ENCODE measurements at regions not wholly inside any gene's neighbourhood (a gene's known extent, or its start where the extent isn't known, plus 50 kb on each side); places are given as distances from the start of the nearest gene placed in this dataset.

GRCh38 chr5:152285764-152286163, 119.3 kb downstream of the NMUR2 start:
- no peaks in the 10 kb centered on the region for H3K36me3 ChIP-seq (ENCODE audit: control insufficient read depth in 2 of 2, extremely low read depth in 1 of 2, insufficient read depth in 2 of 2, low read length in 2 of 2)
- H3K27me3 ChIP-seq (ENCODE audit: control insufficient read depth in 2 of 2, insufficient read depth in 2 of 2, low read length in 2 of 2): no peaks in the 10 kb centered on the region
- H3K4me3 ChIP-seq (replicated peaks in 1 of 3; ENCODE audit: insufficient read depth in 1 of 3, low read depth in 1 of 3, low read length in 3 of 3): no peak overlapping the region
- no peaks in the 10 kb centered on the region for H3K9me1 ChIP-seq (replicated peaks; ENCODE audit: control insufficient read depth, extremely low read depth, insufficient read depth, low read length)
- intact Hi-C loops (cut with micrococcal nuclease): no loop called here
- DNase-seq (ENCODE audit: low read depth, low spot score) (no peak), FAIRE-seq (no peak)
- TF ChIP-seq POLR2A (IDR thresholded peaks at IDR 0.05; ENCODE audit: low read depth, low read length) (no peak), JUN (IDR thresholded peaks at IDR 0.05; ENCODE audit: borderline replicate concordance, insufficient read depth, insufficient read length, low read depth) (no peak), POLR2AphosphoS5 (IDR thresholded peaks at IDR 0.05; ENCODE audit: insufficient read depth, low read depth, low read length) (no peak), MYC (IDR thresholded peaks at IDR 0.05; ENCODE audit: low read depth, low read length) (no peak), MAX (IDR thresholded peaks at IDR 0.05; ENCODE audit: insufficient read depth, insufficient read length) (no peak), FOS (IDR thresholded peaks at IDR 0.05; ENCODE audit: borderline replicate concordance, insufficient read depth, low read length) (no peak), GATA2 (IDR thresholded peaks at IDR 0.05; ENCODE audit: insufficient read depth, insufficient read length, low read depth, low read length) (no peak), EZH2 (IDR thresholded peaks at IDR 0.05; ENCODE audit: borderline replicate concordance, low read depth, low read length, severe bottlenecking) (no peak)
- TF ChIP-seq, protein P1, sequence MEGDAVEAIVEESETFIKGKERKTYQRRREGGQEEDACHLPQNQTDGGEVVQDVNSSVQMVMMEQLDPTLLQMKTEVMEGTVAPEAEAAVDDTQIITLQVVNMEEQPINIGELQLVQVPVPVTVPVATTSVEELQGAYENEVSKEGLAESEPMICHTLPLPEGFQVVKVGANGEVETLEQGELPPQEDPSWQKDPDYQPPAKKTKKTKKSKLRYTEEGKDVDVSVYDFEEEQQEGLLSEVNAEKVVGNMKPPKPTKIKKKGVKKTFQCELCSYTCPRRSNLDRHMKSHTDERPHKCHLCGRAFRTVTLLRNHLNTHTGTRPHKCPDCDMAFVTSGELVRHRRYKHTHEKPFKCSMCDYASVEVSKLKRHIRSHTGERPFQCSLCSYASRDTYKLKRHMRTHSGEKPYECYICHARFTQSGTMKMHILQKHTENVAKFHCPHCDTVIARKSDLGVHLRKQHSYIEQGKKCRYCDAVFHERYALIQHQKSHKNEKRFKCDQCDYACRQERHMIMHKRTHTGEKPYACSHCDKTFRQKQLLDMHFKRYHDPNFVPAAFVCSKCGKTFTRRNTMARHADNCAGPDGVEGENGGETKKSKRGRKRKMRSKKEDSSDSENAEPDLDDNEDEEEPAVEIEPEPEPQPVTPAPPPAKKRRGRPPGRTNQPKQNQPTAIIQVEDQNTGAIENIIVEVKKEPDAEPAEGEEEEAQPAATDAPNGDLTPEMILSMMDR (IDR thresholded peaks at IDR 0.05; ENCODE audit: extremely low read depth in 1 of 2, insufficient read depth in 1 of 2, low read depth in 1 of 2, low read length in 2 of 2): no peak
- CTCF ChIA-PET: no interaction called here
- H3K27ac ChIP-seq (ENCODE audit: insufficient read depth, low read depth, low read length): no peak overlapping the region
- no peaks in the 10 kb centered on the region for H3K4me1 ChIP-seq (ENCODE audit: control insufficient read depth, extremely low read depth, insufficient read depth, low read length)
- no peak overlapping the region for H2AFZ ChIP-seq (ENCODE audit: low read depth, low read length)
- POLR2A ChIA-PET: no interaction called here
- H3K79me2 ChIP-seq (ENCODE audit: control insufficient read depth, insufficient read depth, low read length): no peaks in the 10 kb centered on the region
- no peaks in the 10 kb centered on the region for H4K20me1 ChIP-seq (replicated peaks; ENCODE audit: control insufficient read depth, extremely low read depth, insufficient read depth, low read length)
- no peak overlapping the region for H3K9ac ChIP-seq (replicated peaks; ENCODE audit: extremely low read depth, insufficient read depth, low read length)
- H3K4me2 ChIP-seq (ENCODE audit: insufficient read depth, low read length): no peak overlapping the region
- dilution Hi-C loops (cut with MboI; ENCODE audit: extremely low pct_ligation_motif_present, low sequenced_read_pairs): no loop called here
- BruUV-seq (replicated peaks): no TSS peak
- H3K9me3 ChIP-seq (replicated peaks; ENCODE audit: control insufficient read depth, insufficient read depth, low read length): no peaks in the 10 kb centered on the region

Data from endothelial cell of umbilical vein (primary cell).